ENCODE measurements at regions not wholly inside any gene's neighbourhood (a gene's known extent, or its start where the extent isn't known, plus 50 kb on each side); places are given as distances from the start of the nearest gene placed in this dataset.

GRCh38 chr3:157592769-157593168, 89.6 kb upstream of the VEPH1 start:
- H3K4me3 ChIP-seq = no peak overlapping the region
- intact Hi-C loops (cut with DNase I; ENCODE audit: low total_unique reads) = no loop called here
- no peak for DNase-seq
- no peaks in the 10 kb centered on the region for H3K4me1 ChIP-seq
- H3K27me3 ChIP-seq = no peaks in the 10 kb centered on the region
- H3K9me3 ChIP-seq = no peaks in the 10 kb centered on the region
- H3K36me3 ChIP-seq (ENCODE audit: low read depth, missing control alignments) = no peaks in the 10 kb centered on the region
- 76 to 90% methylated on average over 6 of the region's 6 CpGs for WGBS, 2 donors
- no peak for TF ChIP-seq CTCF (IDR thresholded peaks at IDR 0.05)
- no peak for TF ChIP-seq POLR2A (IDR thresholded peaks at IDR 0.05)
- H3K27ac ChIP-seq = no peak overlapping the region

GRCh38 chr3:157590273-157590672, 87.1 kb upstream of the VEPH1 start:
- WGBS, 2 donors = 22 to 52% methylated on average over 1 of the region's 1 CpG

GRCh38 chr3:157589211-157589610, 86.0 kb upstream of the VEPH1 start:
- H3K4me1 ChIP-seq = no peaks in the 10 kb centered on the region
- no peak overlapping the region for H3K27ac ChIP-seq
- no peak overlapping the region for H3K4me3 ChIP-seq
- H3K36me3 ChIP-seq (ENCODE audit: low read depth, missing control alignments) = no peaks in the 10 kb centered on the region
- no peak for DNase-seq
- TF ChIP-seq CTCF (IDR thresholded peaks at IDR 0.05) (no peak), POLR2A (IDR thresholded peaks at IDR 0.05) (no peak)
- intact Hi-C loops (cut with DNase I; ENCODE audit: low total_unique reads) = no loop called here
- no peaks in the 10 kb centered on the region for H3K27me3 ChIP-seq
- WGBS, 2 donors = 47 to 61% methylated on average over 2 of the region's 2 CpGs
- H3K9me3 ChIP-seq = no peaks in the 10 kb centered on the region

More at GRCh38 chr3:157590273-157590672, 87.1 kb upstream of the VEPH1 start:
- H3K4me3 ChIP-seq = no peak overlapping the region
- no peaks in the 10 kb centered on the region for H3K4me1 ChIP-seq
- H3K27ac ChIP-seq = no peak overlapping the region
- no peaks in the 10 kb centered on the region for H3K9me3 ChIP-seq
- no peaks in the 10 kb centered on the region for H3K27me3 ChIP-seq
- TF ChIP-seq CTCF (IDR thresholded peaks at IDR 0.05) = no peak
- no peak for TF ChIP-seq POLR2A (IDR thresholded peaks at IDR 0.05)
- intact Hi-C loops (cut with DNase I; ENCODE audit: low total_unique reads) = no loop called here
- no peak for DNase-seq
- H3K36me3 ChIP-seq (ENCODE audit: low read depth, missing control alignments) = no peaks in the 10 kb centered on the region

GRCh38 chr3:157588386-157589060, 85.3 kb upstream of the VEPH1 start:
- no peak overlapping the region for H3K27ac ChIP-seq
- no peaks in the 10 kb centered on the region for H3K9me3 ChIP-seq
- H3K27me3 ChIP-seq = no peaks in the 10 kb centered on the region
- intact Hi-C loops (cut with DNase I; ENCODE audit: low total_unique reads) = no loop called here
- H3K4me1 ChIP-seq = no peaks in the 10 kb centered on the region
- no peak for DNase-seq
- TF ChIP-seq POLR2A (IDR thresholded peaks at IDR 0.05) (no peak), CTCF (IDR thresholded peaks at IDR 0.05) (no peak)
- no peaks in the 10 kb centered on the region for H3K36me3 ChIP-seq (ENCODE audit: low read depth, missing control alignments)
- no peak overlapping the region for H3K4me3 ChIP-seq

GRCh38 chr3:157586293-157586692, 83.1 kb upstream of the VEPH1 start:
- intact Hi-C loops (cut with DNase I; ENCODE audit: low total_unique reads) = no loop called here
- no peak overlapping the region for H3K4me3 ChIP-seq
- 76 to 77% methylated on average over 5 of the region's 5 CpGs for WGBS, 2 donors

More at GRCh38 chr3:157586293-157586692, 83.1 kb upstream of the VEPH1 start:
- no peak for DNase-seq
- Histone ChIP-seq H3K27ac (peak overlapping the region in 1 of 2 donors; percentile 19), H3K36me3 (ENCODE audit: low read depth, missing control alignments) (no peaks in the 10 kb centered on the region), H3K4me1 (no peaks in the 10 kb centered on the region), H3K9me3 (no peaks in the 10 kb centered on the region), H3K27me3 (no peaks in the 10 kb centered on the region)
- no peak for TF ChIP-seq CTCF (IDR thresholded peaks at IDR 0.05)
- no peak for TF ChIP-seq POLR2A (IDR thresholded peaks at IDR 0.05)

Measured in testis (tissue), 2 donors.